Erythroblast (primary cell): ENCODE measurements at regions not wholly inside any gene's neighbourhood (a gene's known extent, or its start where the extent isn't known, plus 50 kb on each side); places are given as distances from the start of the nearest gene placed in this dataset.

Experiments used
- GATA1 ChIP-seq: IDR thresholded peaks from 2 replicates; pipeline ENCODE4 v1.6.1; 2011; ENCODE audit warnings: low read depth, mild to moderate bottlenecking, control low read depth, low read length, moderate library complexity
- POLR2A ChIP-seq: IDR thresholded peaks from 2 replicates; pipeline ENCODE4 v1.6.1; 2011; ENCODE audit warnings: mild to moderate bottlenecking, low read length

DNA sequence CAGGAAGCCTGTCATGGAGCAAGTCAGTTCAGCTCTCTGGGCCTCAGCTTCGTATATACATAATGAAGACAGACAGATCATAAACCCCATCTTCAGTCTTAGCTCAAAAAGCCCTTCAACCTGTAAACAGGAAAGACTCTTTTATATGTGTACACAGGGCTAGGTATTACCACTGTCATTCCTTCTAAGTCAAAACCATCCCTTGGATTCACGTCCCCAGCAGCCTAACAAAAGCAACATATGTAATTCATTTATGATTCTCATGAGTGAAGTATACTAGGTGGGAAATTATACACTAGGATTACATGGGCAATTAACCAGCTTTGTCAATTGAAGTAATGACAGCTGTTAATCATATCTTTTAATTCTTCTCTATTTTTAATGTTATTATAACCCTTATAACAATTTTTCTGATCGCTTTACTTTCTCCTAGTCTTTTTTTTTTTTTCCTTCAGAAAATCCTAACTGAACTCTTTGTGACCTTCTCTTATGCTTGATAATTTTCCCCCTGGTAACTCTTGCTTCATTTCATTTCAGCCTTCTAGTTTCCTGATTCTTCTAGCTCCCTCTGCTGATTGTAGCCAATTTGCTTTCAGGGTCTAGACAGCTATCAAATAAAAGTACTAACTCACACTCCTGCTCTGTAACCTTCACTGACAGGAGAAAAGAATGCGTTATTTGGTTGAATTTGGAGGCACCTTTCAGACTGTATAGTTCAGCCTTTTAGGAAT is 99.7 kb downstream of the RBM43 start:
- TF ChIP-seq POLR2A (no peak), GATA1 (no peak)
